Neural cell (in vitro differentiated cells): ENCODE measurements at regions not wholly inside any gene's neighbourhood (a gene's known extent, or its start where the extent isn't known, plus 50 kb on each side); places are given as distances from the start of the nearest gene placed in this dataset.

Experiments
- H2AFZ ChIP-seq: fragments of 200-600, 300-800 bp; sonication (generic), shearing (Covaris generic); 2 replicates; pipeline ENCODE4 v1.6.0; 2014; ENCODE audit warnings: low read depth, mild to moderate bottlenecking, antibody characterized with exemption, low read length, moderate library complexity
- H3F3A ChIP-seq: fragments of 200-600 bp; shearing (Covaris generic); 2 replicates; pipeline ENCODE4 v1.6.1; 2016; ENCODE audit warnings: mild to moderate bottlenecking, moderate library complexity, mixed read lengths, antibody characterized with exemption, low read length; ENCODE audit not compliant: insufficient read depth, poor library complexity, severe bottlenecking
- H3K27ac ChIP-seq: fragments of 200-600, 300-800 bp; sonication (generic), shearing (Covaris generic); 2 replicates; pipeline ENCODE4 v1.5.1; 2014; ENCODE audit warnings: mild to moderate bottlenecking, low read length, moderate library complexity
- H3K27me3 ChIP-seq: fragments of 300-800, 200-600 bp; sonication (generic), shearing (Covaris generic); 2 replicates; pipeline ENCODE4 v1.6.0; 2014; ENCODE audit warnings: mild to moderate bottlenecking, low read depth, low read length, moderate library complexity; ENCODE audit not compliant: insufficient read depth
- H3K36me3 ChIP-seq: fragments of 300-800, 200-600 bp; sonication (generic), shearing (Covaris generic); 2 replicates; pipeline ENCODE4 v1.5.1; 2014; ENCODE audit warnings: mild to moderate bottlenecking, antibody characterized with exemption, low read length, moderate library complexity; ENCODE audit not compliant: insufficient read depth
- H3K4me2 ChIP-seq: fragments of 300-800, 200-600 bp; sonication (generic), shearing (Covaris generic); 2 replicates; pipeline ENCODE4 v1.6.0; 2014; ENCODE audit warnings: mild to moderate bottlenecking, low read length
- H3K4me3 ChIP-seq: fragments of 300-800, 200-600 bp; sonication (generic), shearing (Covaris generic); 2 replicates; pipeline ENCODE4 v1.5.1; 2014; ENCODE audit warnings: mild to moderate bottlenecking, low read length, moderate library complexity
- H3K79me2 ChIP-seq: fragments of 200-600 bp; shearing (Covaris generic); replicated peaks from 2 replicates; pipeline ENCODE4 v1.6.0; 2014; ENCODE audit warnings: mild to moderate bottlenecking, low read length, moderate library complexity; ENCODE audit not compliant: insufficient read depth
- H3K9ac ChIP-seq: fragments of 300-800, 200-600 bp; sonication (generic), shearing (Covaris generic); 2 replicates; pipeline ENCODE4 v1.6.1; 2016; ENCODE audit warnings: mild to moderate bottlenecking, low read length, mixed read lengths
- H3K9me2 ChIP-seq: fragments of 200-600 bp; shearing (Covaris generic); 2 replicates; pipeline ENCODE4 v1.6.1; 2016; ENCODE audit warnings: mild to moderate bottlenecking, low read length, mixed read lengths; ENCODE audit not compliant: insufficient read depth
- H3K9me3 ChIP-seq: fragments of 200-600, 300-800 bp; sonication (generic), shearing (Covaris generic); 2 replicates; pipeline ENCODE4 v1.6.1; 2016; ENCODE audit warnings: mild to moderate bottlenecking, mixed run types, low read length, moderate library complexity, mixed read lengths
- H4K20me1 ChIP-seq: fragments of 200-600 bp; shearing (Covaris generic); 2 replicates; pipeline ENCODE4 v1.6.1; 2016; ENCODE audit warnings: mild to moderate bottlenecking, mixed run types; ENCODE audit not compliant: insufficient read depth
- EP300 ChIP-seq: fragments of 450-650 bp; conservative IDR thresholded peaks from 2 replicates; pipeline ENCODE4 v1.6.1; 2014; ENCODE audit warnings: antibody characterized with exemption, mild to moderate bottlenecking, moderate library complexity; ENCODE audit not compliant: poor library complexity, severe bottlenecking
- EZH2 ChIP-seq: fragments of 200-600, 300-800 bp; shearing (Covaris generic), sonication (generic); IDR thresholded peaks from 2 replicates; pipeline ENCODE4 v1.6.1; 2014; ENCODE audit warnings: antibody characterized with exemption, low read length, borderline replicate concordance, mild to moderate bottlenecking; ENCODE audit not compliant: insufficient read depth, poor library complexity, severe bottlenecking
- MXI1 ChIP-seq: fragments of 450-650 bp; conservative IDR thresholded peaks from 2 replicates; pipeline ENCODE4 v1.6.1; 2014; ENCODE audit warnings: antibody characterized with exemption, mild to moderate bottlenecking; ENCODE audit not compliant: poor library complexity, severe bottlenecking
- POLR2AphosphoS5 ChIP-seq: IDR thresholded peaks from 2 replicates; pipeline ENCODE4 v1.6.1; 2012
- RAD21 ChIP-seq: fragments of 450-650 bp; conservative IDR thresholded peaks from 2 replicates; pipeline ENCODE4 v1.6.1; 2014; ENCODE audit warnings: antibody characterized with exemption, mild to moderate bottlenecking, moderate library complexity
- SMC3 ChIP-seq: fragments of 450-650 bp; conservative IDR thresholded peaks from 2 replicates; pipeline ENCODE4 v1.6.1; 2014; ENCODE audit warnings: antibody characterized with exemption, mild to moderate bottlenecking, moderate library complexity; ENCODE audit not compliant: poor library complexity
- TAF1 ChIP-seq: IDR thresholded peaks from 2 replicates; pipeline ENCODE4 v1.6.1; 2012; ENCODE audit warnings: low read depth
- TF ChIP-seq, protein P1 (sequence below): IDR thresholded peaks from 2 replicates; pipeline ENCODE4 v1.6.1; 2012; ENCODE audit warnings: borderline replicate concordance
- TF ChIP-seq, protein P2 (sequence below): fragments of 450-650 bp; IDR thresholded peaks from 2 replicates; pipeline ENCODE4 v1.5.1; 2014; ENCODE audit warnings: antibody characterized with exemption, mild to moderate bottlenecking, moderate library complexity; ENCODE audit not compliant: poor library complexity, severe bottlenecking

DNA sequence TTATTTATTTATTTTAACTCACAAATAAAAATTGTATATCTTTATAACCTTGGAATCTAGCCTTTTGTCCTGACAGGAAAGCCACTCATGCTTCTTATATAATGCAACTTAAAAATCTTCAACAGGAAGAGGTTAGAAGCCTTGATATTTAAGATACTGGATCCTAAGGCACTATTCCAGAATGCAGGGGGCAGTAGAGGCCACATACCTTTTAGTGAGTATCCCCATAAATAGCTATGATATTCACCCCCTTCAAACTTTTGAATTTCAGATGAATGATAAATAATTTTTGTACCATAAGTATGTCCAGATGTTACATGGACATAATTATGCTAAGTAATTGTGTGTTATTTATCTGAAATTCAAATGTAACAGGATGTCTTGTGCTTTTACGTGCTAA is 592.7 kb upstream of the VRK2 start:
- no peak overlapping the region for H2AFZ ChIP-seq

DNA sequence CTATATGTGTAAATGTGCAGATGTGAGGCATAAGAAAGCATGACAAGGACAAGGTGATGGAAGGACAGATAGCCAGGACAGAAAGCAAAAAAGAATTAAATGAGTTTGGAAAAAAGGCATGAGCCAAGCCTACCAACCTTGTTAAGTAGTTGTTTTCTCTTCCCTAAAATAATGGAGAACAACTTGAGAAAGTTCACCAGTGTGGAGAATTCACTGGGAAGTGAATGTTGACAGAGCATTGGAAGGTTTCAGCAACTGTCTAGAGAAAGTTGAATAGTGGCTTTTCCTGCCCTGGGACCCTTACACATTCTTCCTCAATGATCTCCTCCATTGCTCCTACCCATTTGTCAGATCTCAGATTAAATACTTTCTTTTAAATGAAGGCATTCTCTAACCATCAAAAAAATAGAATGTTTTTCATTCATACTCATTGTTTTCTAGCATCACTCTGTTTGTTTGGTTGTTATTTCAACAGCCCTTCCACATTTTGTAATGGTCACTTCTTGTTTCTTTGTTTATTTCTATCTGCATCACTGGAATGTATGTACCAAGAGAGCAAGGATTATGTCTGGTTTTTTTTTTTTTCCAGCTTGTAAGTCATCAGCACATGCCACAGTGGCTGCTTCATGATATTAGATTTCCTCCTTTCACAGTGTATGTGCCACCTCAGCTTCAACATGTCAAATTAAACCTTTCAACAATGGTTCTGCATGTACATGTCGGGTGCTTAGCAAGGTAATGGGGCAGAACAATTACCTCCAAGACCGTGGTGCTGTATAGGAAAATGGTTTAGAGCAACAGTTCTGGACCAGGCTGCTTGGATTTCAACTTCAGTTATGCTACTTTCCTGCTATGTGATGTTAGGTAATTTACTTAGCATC is 586.0 kb upstream of the VRK2 start:
- H3K79me2 ChIP-seq, result no peaks in the 10 kb centered on the region
- TF ChIP-seq MXI1, result no peak
- no peak for TF ChIP-seq EZH2
- peak; percentile 86 for TF ChIP-seq POLR2AphosphoS5
- no peak for TF ChIP-seq TAF1
- TF ChIP-seq, protein P1, sequence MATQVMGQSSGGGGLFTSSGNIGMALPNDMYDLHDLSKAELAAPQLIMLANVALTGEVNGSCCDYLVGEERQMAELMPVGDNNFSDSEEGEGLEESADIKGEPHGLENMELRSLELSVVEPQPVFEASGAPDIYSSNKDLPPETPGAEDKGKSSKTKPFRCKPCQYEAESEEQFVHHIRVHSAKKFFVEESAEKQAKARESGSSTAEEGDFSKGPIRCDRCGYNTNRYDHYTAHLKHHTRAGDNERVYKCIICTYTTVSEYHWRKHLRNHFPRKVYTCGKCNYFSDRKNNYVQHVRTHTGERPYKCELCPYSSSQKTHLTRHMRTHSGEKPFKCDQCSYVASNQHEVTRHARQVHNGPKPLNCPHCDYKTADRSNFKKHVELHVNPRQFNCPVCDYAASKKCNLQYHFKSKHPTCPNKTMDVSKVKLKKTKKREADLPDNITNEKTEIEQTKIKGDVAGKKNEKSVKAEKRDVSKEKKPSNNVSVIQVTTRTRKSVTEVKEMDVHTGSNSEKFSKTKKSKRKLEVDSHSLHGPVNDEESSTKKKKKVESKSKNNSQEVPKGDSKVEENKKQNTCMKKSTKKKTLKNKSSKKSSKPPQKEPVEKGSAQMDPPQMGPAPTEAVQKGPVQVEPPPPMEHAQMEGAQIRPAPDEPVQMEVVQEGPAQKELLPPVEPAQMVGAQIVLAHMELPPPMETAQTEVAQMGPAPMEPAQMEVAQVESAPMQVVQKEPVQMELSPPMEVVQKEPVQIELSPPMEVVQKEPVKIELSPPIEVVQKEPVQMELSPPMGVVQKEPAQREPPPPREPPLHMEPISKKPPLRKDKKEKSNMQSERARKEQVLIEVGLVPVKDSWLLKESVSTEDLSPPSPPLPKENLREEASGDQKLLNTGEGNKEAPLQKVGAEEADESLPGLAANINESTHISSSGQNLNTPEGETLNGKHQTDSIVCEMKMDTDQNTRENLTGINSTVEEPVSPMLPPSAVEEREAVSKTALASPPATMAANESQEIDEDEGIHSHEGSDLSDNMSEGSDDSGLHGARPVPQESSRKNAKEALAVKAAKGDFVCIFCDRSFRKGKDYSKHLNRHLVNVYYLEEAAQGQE, result peak; percentile 35
- TF ChIP-seq SMC3, result peak; percentile 33
- TF ChIP-seq, protein P2, sequence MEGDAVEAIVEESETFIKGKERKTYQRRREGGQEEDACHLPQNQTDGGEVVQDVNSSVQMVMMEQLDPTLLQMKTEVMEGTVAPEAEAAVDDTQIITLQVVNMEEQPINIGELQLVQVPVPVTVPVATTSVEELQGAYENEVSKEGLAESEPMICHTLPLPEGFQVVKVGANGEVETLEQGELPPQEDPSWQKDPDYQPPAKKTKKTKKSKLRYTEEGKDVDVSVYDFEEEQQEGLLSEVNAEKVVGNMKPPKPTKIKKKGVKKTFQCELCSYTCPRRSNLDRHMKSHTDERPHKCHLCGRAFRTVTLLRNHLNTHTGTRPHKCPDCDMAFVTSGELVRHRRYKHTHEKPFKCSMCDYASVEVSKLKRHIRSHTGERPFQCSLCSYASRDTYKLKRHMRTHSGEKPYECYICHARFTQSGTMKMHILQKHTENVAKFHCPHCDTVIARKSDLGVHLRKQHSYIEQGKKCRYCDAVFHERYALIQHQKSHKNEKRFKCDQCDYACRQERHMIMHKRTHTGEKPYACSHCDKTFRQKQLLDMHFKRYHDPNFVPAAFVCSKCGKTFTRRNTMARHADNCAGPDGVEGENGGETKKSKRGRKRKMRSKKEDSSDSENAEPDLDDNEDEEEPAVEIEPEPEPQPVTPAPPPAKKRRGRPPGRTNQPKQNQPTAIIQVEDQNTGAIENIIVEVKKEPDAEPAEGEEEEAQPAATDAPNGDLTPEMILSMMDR, result no peak
- TF ChIP-seq RAD21, result peak; percentile 15
- peak; percentile 92 for TF ChIP-seq EP300
- no peaks in the 10 kb centered on the region for H3K9me2 ChIP-seq

More for the DNA sequence above, 592.7 kb upstream of the VRK2 start:
- Histone ChIP-seq H3K27me3 (no peaks in the 10 kb centered on the region), H3K4me3 (no peak overlapping the region), H3F3A (no peaks in the 10 kb centered on the region), H3K27ac (no peak overlapping the region), H4K20me1 (no peaks in the 10 kb centered on the region), H3K9me2 (no peaks in the 10 kb centered on the region), H3K4me2 (no peak overlapping the region), H3K9ac (no peak overlapping the region), H3K36me3 (no peaks in the 10 kb centered on the region), H3K9me3 (no peaks in the 10 kb centered on the region), H3K79me2 (no peaks in the 10 kb centered on the region)
- TF ChIP-seq, protein P2, result no peak
- TF ChIP-seq, protein P1, result no peak
- TF ChIP-seq MXI1 (no peak), TAF1 (no peak), POLR2AphosphoS5 (no peak), RAD21 (no peak), EZH2 (no peak), SMC3 (no peak), EP300 (no peak)

More for the DNA sequence above, 586.0 kb upstream of the VRK2 start:
- no peak overlapping the region for H3K9ac ChIP-seq
- no peaks in the 10 kb centered on the region for H4K20me1 ChIP-seq
- H3K9me3 ChIP-seq, result no peaks in the 10 kb centered on the region
- H3K36me3 ChIP-seq, result no peaks in the 10 kb centered on the region
- no peak overlapping the region for H2AFZ ChIP-seq
- H3K27me3 ChIP-seq, result no peaks in the 10 kb centered on the region
- H3K4me2 ChIP-seq, result no peak overlapping the region
- H3K27ac ChIP-seq, result peak overlapping the region; percentile 38
- H3K4me3 ChIP-seq, result peak overlapping the region; percentile 3
- no peaks in the 10 kb centered on the region for H3F3A ChIP-seq
